H1 (cell line): ENCODE measurements at regions not wholly inside any gene's neighbourhood (a gene's known extent, or its start where the extent isn't known, plus 50 kb on each side); places are given as distances from the start of the nearest gene placed in this dataset.

Experiments
- CTCF ChIA-PET: fragments of 300-600 bp; sonication (Branson Sonifier 250); formaldehyde crosslinking; loops from one replicate; lab custom pipeline; 2021; ENCODE audit not compliant: partially characterized antibody; lab: Charles Lee
- POLR2A ChIA-PET: fragments of 300-600 bp; sonication (Branson Sonifier 250); formaldehyde crosslinking; loops from one replicate; lab custom pipeline; 2021; ENCODE audit warnings: inconsistent platforms; ENCODE audit not compliant: partially characterized antibody; lab: Charles Lee
- DNase-seq, 2 experiments: peaks; one replicate each; pipeline versions ENCODE4 v3.0.0 to v3.0.0-alpha.2; 2010 to 2022; ENCODE audit warnings: low spot score in 2 of 2, low read depth in 1 of 2, mixed read lengths in 1 of 2
- FAIRE-seq: peaks from 2 replicates; lab custom pipeline; 2011; peaks lifted over from hg19 to GRCh38; lab: Jason Lieb, UNC
- H2AFZ ChIP-seq: 2 replicates; pipeline ENCODE4 v1.8.1; 2012; ENCODE audit warnings: low read length, inconsistent platforms
- H2AK5ac ChIP-seq: 2 replicates; pipeline ENCODE4 v1.6.1; 2013; ENCODE audit warnings: low read depth, low read length
- H2BK120ac ChIP-seq: replicated peaks from 2 replicates; pipeline ENCODE3; 2013; ENCODE audit warnings: low read depth, low read length, inconsistent platforms
- H2BK12ac ChIP-seq: 2 replicates; pipeline ENCODE4 v1.6.1; 2013; ENCODE audit warnings: low read depth, low read length
- H2BK15ac ChIP-seq: 2 replicates; pipeline ENCODE4 v1.6.1; 2013; ENCODE audit warnings: low read length
- H2BK20ac ChIP-seq: 2 replicates; pipeline ENCODE4 v1.6.1; 2013; ENCODE audit warnings: low read length
- H2BK5ac ChIP-seq: 2 replicates; pipeline ENCODE4 v1.6.1; 2013; ENCODE audit warnings: low read depth, low read length
- H3K14ac ChIP-seq: 2 replicates; pipeline ENCODE4 v1.6.1; 2013; ENCODE audit warnings: inconsistent platforms; ENCODE audit not compliant: insufficient read length
- H3K18ac ChIP-seq: 2 replicates; pipeline ENCODE4 v1.6.1; 2013; ENCODE audit warnings: low read length; ENCODE audit errors: extremely low read depth
- H3K23ac ChIP-seq: 2 replicates; pipeline ENCODE4 v1.6.1; 2013; ENCODE audit warnings: inconsistent platforms; ENCODE audit not compliant: insufficient read length
- H3K23me2 ChIP-seq: 2 replicates; pipeline ENCODE4 v1.6.1; 2013; ENCODE audit warnings: low read depth, low read length
- H3K27ac ChIP-seq: 2 replicates; pipeline ENCODE4 v1.6.1; 2011; ENCODE audit warnings: low read depth, low read length, inconsistent platforms
- H3K27me3 ChIP-seq, 4 experiments: replicated peaks in 1 of 4; 1 replicate in 1 of 4; 2 replicates in 3 of 4; pipeline versions ENCODE4 v1.6.1 to v1.8.1; 2011 to 2013; ENCODE audit warnings: low read length in 3 of 4, mild to moderate bottlenecking in 3 of 4, inconsistent platforms in 2 of 4, mixed read lengths in 2 of 4, moderate library complexity in 1 of 4; ENCODE audit not compliant: control insufficient read depth in 3 of 4, insufficient read depth in 3 of 4; ENCODE audit errors: extremely low read depth in 1 of 4
- H3K36me3 ChIP-seq, 4 experiments: 2 replicates each; pipeline versions ENCODE4 v1.6.1 to v1.8.1; 2011 to 2013; ENCODE audit warnings: mild to moderate bottlenecking in 4 of 4, low read length in 3 of 4, moderate library complexity in 2 of 4, control low read depth in 1 of 4, inconsistent platforms in 1 of 4; ENCODE audit not compliant: insufficient read depth in 4 of 4, control insufficient read depth in 2 of 4
- H3K4ac ChIP-seq: replicated peaks from 2 replicates; pipeline ENCODE3; 2013; ENCODE audit warnings: low read length, low read depth, mixed read lengths, inconsistent platforms; ENCODE audit not compliant: insufficient read length
- H3K4me1 ChIP-seq, 4 experiments: replicated peaks in 1 of 4; 1 replicate in 1 of 4; 2 replicates in 3 of 4; pipeline versions ENCODE4 v1.6.1 to v1.8.1; 2011 to 2013; ENCODE audit warnings: low read length in 3 of 4, inconsistent platforms in 2 of 4, mixed read lengths in 1 of 4; ENCODE audit not compliant: insufficient read depth in 4 of 4, control insufficient read depth in 3 of 4
- H3K4me2 ChIP-seq, 2 experiments: 2 replicates each; pipeline versions ENCODE4 v1.6.1 to v1.8.1; 2011 to 2013; ENCODE audit warnings: low read depth in 2 of 2, low read length in 2 of 2, control low read depth in 1 of 2, inconsistent platforms in 1 of 2, mild to moderate bottlenecking in 1 of 2; ENCODE audit not compliant: insufficient read depth in 1 of 2
- H3K4me3 ChIP-seq, 4 experiments: fragments of 200-600, 300-600 bp in 1 of 4; sonication (generic), shearing (Covaris generic), sonication (Bioruptor Twin) in 1 of 4; 2 replicates each; pipeline versions ENCODE4 v1.5.1 to v1.8.1; 2011 to 2016; ENCODE audit warnings: low read length in 4 of 4, low read depth in 3 of 4, control low read depth in 2 of 4, inconsistent platforms in 2 of 4, mild to moderate bottlenecking in 2 of 4, mixed read lengths in 1 of 4, moderate library complexity in 1 of 4; ENCODE audit not compliant: insufficient read depth in 2 of 4; ENCODE audit errors: extremely low read depth in 1 of 4
- H3K56ac ChIP-seq: replicated peaks from 2 replicates; pipeline ENCODE3; 2013; ENCODE audit warnings: low read depth, mild to moderate bottlenecking, mixed read lengths, low read length, inconsistent platforms; ENCODE audit not compliant: insufficient read length
- H3K79me1 ChIP-seq: 2 replicates; pipeline ENCODE4 v1.6.1; 2013; ENCODE audit warnings: low read depth, low read length, control low read depth
- H3K79me2 ChIP-seq, 2 experiments: 2 replicates each; pipeline versions ENCODE4 v1.6.1 to v1.8.1; 2012 to 2013; ENCODE audit warnings: low read length in 2 of 2, mild to moderate bottlenecking in 2 of 2, inconsistent platforms in 1 of 2; ENCODE audit not compliant: insufficient read depth in 2 of 2, control insufficient read depth in 1 of 2
- H3K9ac ChIP-seq, 4 experiments: replicated peaks in 1 of 4; 1 replicate in 1 of 4; 2 replicates in 3 of 4; pipeline versions ENCODE4 v1.6.1 to v1.8.1; 2011 to 2013; ENCODE audit warnings: low read depth in 3 of 4, low read length in 3 of 4, control low read depth in 2 of 4, mild to moderate bottlenecking in 2 of 4, moderate library complexity in 2 of 4, inconsistent platforms in 1 of 4; ENCODE audit errors: extremely low read depth in 1 of 4
- H3K9me3 ChIP-seq, 2 experiments: 2 replicates each; pipeline versions ENCODE4 v1.6.1 to v1.8.1; 2012 to 2013; ENCODE audit warnings: mild to moderate bottlenecking in 2 of 2, moderate library complexity in 2 of 2, control low read depth in 1 of 2, inconsistent platforms in 1 of 2, low read depth in 1 of 2, low read length in 1 of 2, mixed read lengths in 1 of 2; ENCODE audit not compliant: insufficient read depth in 2 of 2
- H4K20me1 ChIP-seq, 2 experiments: replicated peaks in 1 of 2; 2 replicates each; pipeline versions ENCODE3 to v1.8.1; 2011 to 2013; ENCODE audit warnings: inconsistent platforms in 2 of 2, low read length in 2 of 2, mild to moderate bottlenecking in 1 of 2; ENCODE audit not compliant: insufficient read depth in 2 of 2, control insufficient read depth in 1 of 2
- H4K5ac ChIP-seq: 2 replicates; pipeline ENCODE4 v1.6.1; 2013; ENCODE audit warnings: low read length, low read depth, mixed read lengths, inconsistent platforms; ENCODE audit not compliant: insufficient read length
- H4K8ac ChIP-seq: 2 replicates; pipeline ENCODE4 v1.8.0; 2013; ENCODE audit warnings: mild to moderate bottlenecking, moderate library complexity, low read length, inconsistent platforms; ENCODE audit not compliant: insufficient read depth; ENCODE audit errors: extremely low read depth
- H4K91ac ChIP-seq: replicated peaks from 2 replicates; pipeline ENCODE3; 2013; ENCODE audit warnings: low read length, mixed read lengths, inconsistent platforms; ENCODE audit not compliant: insufficient read length
- RAD21 ChIP-seq, 2 experiments: IDR thresholded peaks in 1 of 2; conservative IDR thresholded peaks in 1 of 2; 2 replicates each; pipeline ENCODE4 v1.6.1; 2011; ENCODE audit warnings: low read depth in 2 of 2, low read length in 2 of 2, improper control_type of control experiment in 1 of 2, inconsistent platforms in 1 of 2, mild to moderate bottlenecking in 1 of 2, moderate library complexity in 1 of 2
- WGBS, 2 experiments: shearing (Covaris generic) in 1 of 2; methylation state at CpG; one replicate each; pipeline versions ENCODE4 v1.1.6 to v1.1.7; 2013 to 2015; ENCODE audit warnings: low lambda C conversion rate in 2 of 2, mixed read lengths in 2 of 2, inconsistent platforms in 1 of 2, low coverage in 1 of 2, missing lambda C conversion rate in 1 of 2; ENCODE audit not compliant: insufficient replicate concordance in 2 of 2, insufficient coverage in 1 of 2, insufficient read length in 1 of 2; ENCODE audit errors: extremely low coverage in 1 of 2, missing lambda C conversion rate in 1 of 2; 5-methylcytosine and 5-hydroxymethylcytosine counted together

- Histone ChIP-seq H2BK120ac (no peak overlapping the region), H3K4me3 (no peak overlapping the region), H3K56ac (no peak overlapping the region), H3K4ac (no peak overlapping the region), H2BK12ac (no peak overlapping the region), H4K91ac (no peak overlapping the region), H3K27me3 (peaks cover 0 to 5% (median 3%) of the 10 kb centered on the region in 4 experiments; a peak in 3 of 7 replicates), H3K14ac (no peak overlapping the region), H2BK20ac (no peak overlapping the region), H3K4me1 (peaks cover 0 to 1% (median 0%) of the 10 kb centered on the region in 4 experiments; a peak in 2 of 7 replicates), H2BK15ac (no peak overlapping the region), H3K79me1 (no peaks in the 10 kb centered on the region), H4K20me1 (no peaks in the 10 kb centered on the region), H4K8ac (no peak overlapping the region), H2AK5ac (no peak overlapping the region), H3K36me3 (no peaks in the 10 kb centered on the region), H3K9me3 (no peaks in the 10 kb centered on the region), H2BK5ac (no peak overlapping the region), H3K27ac (no peak overlapping the region), H4K5ac (no peak overlapping the region), H3K23me2 (no peaks in the 10 kb centered on the region), H3K4me2 (no peak overlapping the region), H2AFZ (no peak overlapping the region), H3K18ac (no peak overlapping the region), H3K79me2 (no peaks in the 10 kb centered on the region), H3K9ac (no peak overlapping the region), H3K23ac (no peak overlapping the region)
- no peak for FAIRE-seq
- no peak for DNase-seq
- POLR2A ChIA-PET = interaction anchor here (0.8 kb wide), 1 partner anchor 95 kb away, joined by 4 read pairs; no protein-coding TSS in a partner anchor
- 90% methylated on average over 7 of the region's 7 CpGs; no CpG with 5 or more reads in 1 of the 2 experiments for WGBS, 2 experiments
- no peak for TF ChIP-seq RAD21 (IDR thresholded peaks at IDR 0.05 in 1 of 2, conservative IDR thresholded peaks at IDR 0.05 in 1 of 2; ENCODE audit: low read depth in 2 of 2, low read length in 2 of 2)
- CTCF ChIA-PET = interaction anchor here (0.6 to 10.9 kb wide), 23 partner anchors 11 to 345 kb away, joined by 3 to 402 read pairs (median 3); no protein-coding TSS in a partner anchor
These were observed 76.4 kb upstream of the PRSS3 start for GRCh38 chr9:33718987-33719386.
